Activated B cell treated with CpG ODN at 0.5 μM for 24 hours (primary cell): ENCODE measurements at regions not wholly inside any gene's neighbourhood (a gene's known extent, or its start where the extent isn't known, plus 50 kb on each side); places are given as distances from the start of the nearest gene placed in this dataset.

ENCODE experiments used
- ATAC-seq: fragments of 200-7000 bp; cut with Tn5 transposase; one replicate; pipeline ENCODE4 v1.10.0; 2021; ENCODE audit warnings: low read depth, mild to moderate bottlenecking, moderate library complexity
- CTCF ChIA-PET: fragments of 350-600 bp; sonication (Branson Sonifier 250); formaldehyde crosslinking; loops from one replicate; lab custom pipeline; 2021; ENCODE audit warnings: antibody characterized with exemption; lab: Charles Lee
- POLR2A ChIA-PET: fragments of 350-600 bp; sonication (Branson Sonifier 250); formaldehyde crosslinking; loops from one replicate; lab custom pipeline; 2021; ENCODE audit warnings: antibody characterized with exemption; lab: Charles Lee
- DNase-seq: peaks from one replicate; pipeline ENCODE4 v3.0.0; 2022
- H3K27ac Mint-ChIP-seq: one replicate; pipeline ENCODE4 v1.8.0; 2020; ENCODE audit warnings: mixed read lengths
- H3K27me3 Mint-ChIP-seq: one replicate; pipeline ENCODE4 v1.8.0; 2021; ENCODE audit warnings: mixed read lengths
- H3K36me3 Mint-ChIP-seq: one replicate; pipeline ENCODE4 v1.8.0; 2021; ENCODE audit warnings: low read depth, mixed read lengths
- H3K4me1 Mint-ChIP-seq: one replicate; pipeline ENCODE4 v1.8.0; 2021; ENCODE audit warnings: mixed read lengths
- H3K4me3 Mint-ChIP-seq: one replicate; pipeline ENCODE4 v1.8.0; 2020; ENCODE audit warnings: mild to moderate bottlenecking, mixed read lengths
- H3K9me3 Mint-ChIP-seq: one replicate; pipeline ENCODE4 v1.8.0; 2020; ENCODE audit warnings: mixed read lengths
- CTCF ChIP-seq: fragments of 200-600 bp; IDR thresholded peaks from one replicate; pipeline ENCODE4 v1.8.0; 2022; ENCODE audit warnings: antibody characterized with exemption, mild to moderate bottlenecking
- intact Hi-C: fragments of 100-400 bp; cut with micrococcal nuclease; formaldehyde crosslinking; loops from one replicate; pipeline ENCODE4 v1.15.1; 2024

DNA sequence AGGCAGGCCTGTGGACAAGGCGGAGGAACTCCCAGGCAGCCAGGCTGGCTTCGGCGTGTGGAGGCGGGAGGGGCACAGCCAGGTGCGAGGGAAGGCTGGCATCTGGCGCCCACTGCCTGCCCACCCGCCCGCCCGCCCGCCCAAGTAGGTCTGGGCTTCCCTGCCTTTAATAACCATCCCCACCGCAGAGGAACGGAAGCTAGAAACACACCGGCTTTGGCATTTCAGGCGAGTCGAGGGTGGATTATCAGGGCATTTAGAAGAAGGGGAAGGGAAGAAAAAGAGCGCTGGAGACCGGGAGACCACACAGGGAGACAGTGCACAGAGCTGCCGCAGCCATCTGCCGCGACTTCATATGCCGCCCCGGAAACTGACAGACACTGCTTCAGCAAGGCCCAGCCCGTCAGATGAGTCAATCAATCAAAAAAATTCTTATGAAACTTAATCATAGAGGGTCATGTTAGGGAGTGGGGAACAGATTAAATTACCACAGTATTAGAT, 199.7 kb downstream of the TSHZ3 start:
- H3K27ac Mint-ChIP-seq = no peak overlapping the region
- no peaks in the 10 kb centered on the region for H3K4me1 Mint-ChIP-seq
- intact Hi-C loops = no loop called here
- H3K4me3 Mint-ChIP-seq = no peak overlapping the region
- peaks cover 2% of the 10 kb centered on the region for H3K9me3 Mint-ChIP-seq
- H3K36me3 Mint-ChIP-seq = no peaks in the 10 kb centered on the region
- no peaks in the 10 kb centered on the region for H3K27me3 Mint-ChIP-seq
- no peak for DNase-seq
- ChIA-PET POLR2A (no interaction called here), CTCF (no interaction called here)
- no peak for ATAC-seq
- no peak for TF ChIP-seq CTCF

DNA sequence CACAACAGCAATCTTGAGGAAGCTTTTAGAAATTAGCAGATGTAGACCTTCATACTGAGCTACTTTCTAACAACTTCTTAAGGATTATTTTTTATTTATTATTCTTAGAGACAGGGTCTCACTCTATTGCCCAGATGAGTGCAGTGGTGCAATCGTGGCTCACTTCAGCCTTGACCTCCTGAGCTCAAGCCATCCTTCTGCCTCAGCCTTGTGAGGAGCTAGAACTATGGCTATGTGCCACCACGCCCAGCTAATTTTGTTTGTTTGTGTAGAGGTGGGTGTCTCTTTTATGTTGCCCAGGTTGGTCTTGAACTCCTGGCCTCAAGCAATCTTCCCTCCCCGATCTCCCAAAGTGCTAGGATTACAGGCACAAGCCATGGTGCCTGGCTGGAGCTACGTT, 200.6 kb downstream of the TSHZ3 start:
- DNase-seq (no peak), ATAC-seq (no peak)
- Mint-ChIP-seq H3K27ac (no peak overlapping the region), H3K4me1 (no peaks in the 10 kb centered on the region), H3K4me3 (no peak overlapping the region), H3K9me3 (peaks cover 2% of the 10 kb centered on the region), H3K36me3 (no peaks in the 10 kb centered on the region), H3K27me3 (no peaks in the 10 kb centered on the region)
- intact Hi-C loops = no loop called here
- ChIA-PET POLR2A (no interaction called here), CTCF (no interaction called here)
- TF ChIP-seq CTCF = no peak

- no peaks in the 10 kb centered on the region for H3K36me3 Mint-ChIP-seq
- ChIA-PET POLR2A (no interaction called here), CTCF (no interaction called here)
- DNase-seq (no peak), ATAC-seq (no peak)
- H3K4me3 Mint-ChIP-seq = no peak overlapping the region
- no peaks in the 10 kb centered on the region for H3K27me3 Mint-ChIP-seq
- H3K9me3 Mint-ChIP-seq = peaks cover 6% of the 10 kb centered on the region
- no peak overlapping the region for H3K27ac Mint-ChIP-seq
- TF ChIP-seq CTCF = no peak
- intact Hi-C loops = no loop called here
- H3K4me1 Mint-ChIP-seq = no peaks in the 10 kb centered on the region
These were observed 202.0 kb downstream of the TSHZ3 start for GRCh38 chr19:31147234-31147633.

GRCh38 chr19:31146546-31147183, 202.6 kb downstream of the TSHZ3 start:
- H3K9me3 Mint-ChIP-seq = peaks cover 8% of the 10 kb centered on the region
- ATAC-seq = no peak

DNA sequence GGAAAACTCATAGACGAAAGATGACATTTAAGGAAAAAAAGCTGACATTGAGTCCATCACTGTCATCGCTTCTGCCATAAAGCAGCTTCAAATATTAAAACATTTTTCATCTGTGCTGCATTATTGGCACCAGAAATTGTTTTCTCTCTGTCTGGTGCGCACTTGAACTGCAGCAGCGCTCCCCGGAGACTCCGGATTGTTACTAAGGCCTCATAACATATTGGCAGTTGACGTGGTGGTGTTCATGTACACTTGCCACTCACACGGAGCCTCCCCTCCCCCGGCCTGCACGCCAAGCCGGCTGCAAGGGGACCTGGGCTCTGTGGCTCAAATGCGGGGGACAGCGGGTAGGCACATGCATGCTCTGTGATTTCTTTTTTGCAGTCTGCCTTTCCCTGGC, 203.2 kb downstream of the TSHZ3 start:
- H3K27ac Mint-ChIP-seq = no peak overlapping the region
- no peaks in the 10 kb centered on the region for H3K36me3 Mint-ChIP-seq
- intact Hi-C loops = no loop called here
- no peaks in the 10 kb centered on the region for H3K4me1 Mint-ChIP-seq
- no peak for TF ChIP-seq CTCF
- ATAC-seq (no peak), DNase-seq (no peak)
- H3K4me3 Mint-ChIP-seq = no peak overlapping the region
- peaks cover 8% of the 10 kb centered on the region for H3K9me3 Mint-ChIP-seq
- ChIA-PET CTCF (no interaction called here), POLR2A (no interaction called here)
- H3K27me3 Mint-ChIP-seq = no peaks in the 10 kb centered on the region

More at GRCh38 chr19:31146546-31147183, 202.6 kb downstream of the TSHZ3 start:
- no peak for TF ChIP-seq CTCF
- H3K4me3 Mint-ChIP-seq = no peak overlapping the region
- no peaks in the 10 kb centered on the region for H3K36me3 Mint-ChIP-seq
- H3K27me3 Mint-ChIP-seq = no peaks in the 10 kb centered on the region
- H3K27ac Mint-ChIP-seq = no peak overlapping the region
- intact Hi-C loops = no loop called here
- no peaks in the 10 kb centered on the region for H3K4me1 Mint-ChIP-seq
- no peak for DNase-seq
- CTCF ChIA-PET = no interaction called here
- POLR2A ChIA-PET = no interaction called here
